Glomerular visceral epithelial cell (primary cell): ENCODE measurements at regions not wholly inside any gene's neighbourhood (a gene's known extent, or its start where the extent isn't known, plus 50 kb on each side); places are given as distances from the start of the nearest gene placed in this dataset.

Source experiments
- DNase-seq: peaks from one replicate; pipeline ENCODE4 v3.0.0-alpha.2; 2016; ENCODE audit errors: extremely low spot score

DNA sequence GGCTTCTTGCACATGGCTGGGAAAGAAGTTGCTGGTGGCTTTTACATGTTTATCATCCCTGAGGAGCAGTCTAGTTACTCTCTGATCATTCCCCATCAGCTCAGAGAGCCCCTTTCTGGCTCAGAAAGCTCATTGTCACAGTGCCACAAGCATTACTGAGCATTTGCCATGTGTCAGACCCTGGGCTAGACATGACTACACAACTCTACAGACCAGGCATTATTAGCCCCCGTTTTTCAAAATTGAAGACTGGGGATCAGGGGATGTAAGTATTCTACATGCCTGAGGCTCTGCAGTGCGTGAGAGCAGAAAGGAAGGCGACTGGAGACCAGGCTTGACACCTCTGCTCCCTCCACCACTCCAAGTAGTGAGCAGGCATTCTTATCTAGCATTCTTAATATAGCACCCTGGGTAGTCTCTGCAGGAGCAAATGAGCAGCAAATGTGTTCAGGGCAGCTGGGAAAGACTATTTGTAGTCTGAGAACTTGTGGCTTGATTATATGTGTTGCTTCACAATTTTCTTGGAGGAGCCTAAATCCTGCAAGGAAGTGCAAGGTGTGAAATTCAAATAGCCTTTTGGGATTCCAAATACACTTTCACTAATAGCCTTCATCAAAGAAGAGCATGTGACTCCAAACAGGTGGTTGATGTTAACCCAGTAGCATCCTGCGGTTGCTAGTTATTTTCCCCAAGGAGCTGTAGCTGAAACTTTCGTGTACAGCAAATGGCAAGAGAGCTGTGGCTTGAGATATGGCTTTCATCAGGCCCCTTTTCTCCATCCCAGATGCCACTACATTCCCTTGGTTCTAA, 143.2 kb downstream of the DDX1 start:
- no peak for DNase-seq

DNA sequence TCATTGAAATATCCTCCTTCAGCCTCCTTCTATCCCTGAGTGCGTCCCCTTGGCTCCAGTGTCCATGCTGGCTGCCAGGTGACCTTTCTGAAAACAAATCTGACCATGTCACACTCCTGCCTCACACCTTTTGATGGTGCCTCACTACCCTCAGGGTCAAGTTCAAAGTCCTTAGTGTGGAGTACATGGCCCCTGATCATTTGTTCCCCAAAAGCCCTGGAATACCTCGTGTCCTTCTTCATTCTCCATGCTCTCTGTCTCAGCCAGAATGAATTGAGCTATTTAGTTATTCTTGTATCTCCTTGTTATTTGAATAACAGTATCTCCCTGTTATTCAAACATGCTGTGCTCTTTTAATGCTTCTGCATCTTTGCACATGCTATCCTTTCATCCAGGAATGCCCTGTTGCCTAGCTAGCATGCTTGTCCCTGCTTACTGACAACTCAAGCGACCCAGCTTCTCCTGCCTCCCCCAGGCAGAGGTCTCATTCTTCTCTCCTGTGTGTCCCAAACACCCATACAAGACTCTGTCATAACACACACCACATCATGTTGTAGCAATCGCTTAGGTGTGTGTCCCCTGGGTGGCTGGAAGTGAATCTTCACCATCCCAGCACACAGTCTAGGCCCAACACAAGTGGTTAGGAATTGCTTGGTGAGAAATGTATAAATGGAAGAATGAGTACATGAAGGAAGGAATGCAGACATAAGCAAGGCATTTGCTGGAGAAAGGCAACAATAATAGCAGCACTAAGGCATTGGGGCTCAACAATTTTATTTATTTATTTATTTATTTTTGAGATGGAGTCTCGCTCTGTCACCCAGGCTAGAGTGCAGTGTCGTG, 144.0 kb downstream of the DDX1 start:
- no peak for DNase-seq

- DNase-seq: no peak
These were observed 144.9 kb downstream of the DDX1 start for GRCh38 chr2:15736396-15737180.

- no peak for DNase-seq
These were observed 145.9 kb downstream of the DDX1 start for GRCh38 chr2:15737314-15738224.

DNA sequence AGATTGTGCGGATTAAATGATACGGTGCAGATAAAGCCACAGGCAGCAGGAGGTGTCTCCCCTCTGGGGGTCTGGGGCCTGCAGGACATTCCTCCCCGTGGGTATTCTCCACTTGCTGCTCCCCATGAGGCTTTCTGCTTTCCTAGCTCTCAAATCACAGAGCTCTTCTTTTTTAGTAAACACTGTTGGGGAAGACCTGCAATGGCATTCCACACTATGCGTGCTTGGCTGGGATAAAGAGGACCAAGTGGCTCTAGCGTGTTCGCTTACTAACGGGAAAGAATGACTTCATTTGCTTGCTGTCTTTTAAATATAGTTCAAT, 146.5 kb downstream of the DDX1 start:
- no peak for DNase-seq

DNA sequence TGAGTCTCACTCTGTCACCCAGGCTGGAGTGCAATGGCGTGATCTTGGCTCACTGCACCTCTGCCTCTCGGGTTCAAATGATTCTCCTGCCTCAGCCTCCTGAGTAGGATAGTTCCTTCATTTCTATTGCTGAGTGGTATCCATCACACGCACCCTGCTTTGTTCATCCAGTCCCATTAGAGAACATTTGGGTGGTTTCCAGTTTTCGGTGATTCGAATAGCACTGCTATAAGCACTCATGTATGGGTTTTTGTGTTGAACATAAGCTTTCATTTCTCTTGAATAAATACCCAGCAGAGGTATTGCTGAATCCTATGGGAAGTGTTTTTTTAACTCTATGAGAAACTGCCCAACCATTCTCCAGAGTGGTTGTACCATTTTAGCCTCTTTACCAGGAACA, 147.3 kb downstream of the DDX1 start:
- no peak for DNase-seq

DNA sequence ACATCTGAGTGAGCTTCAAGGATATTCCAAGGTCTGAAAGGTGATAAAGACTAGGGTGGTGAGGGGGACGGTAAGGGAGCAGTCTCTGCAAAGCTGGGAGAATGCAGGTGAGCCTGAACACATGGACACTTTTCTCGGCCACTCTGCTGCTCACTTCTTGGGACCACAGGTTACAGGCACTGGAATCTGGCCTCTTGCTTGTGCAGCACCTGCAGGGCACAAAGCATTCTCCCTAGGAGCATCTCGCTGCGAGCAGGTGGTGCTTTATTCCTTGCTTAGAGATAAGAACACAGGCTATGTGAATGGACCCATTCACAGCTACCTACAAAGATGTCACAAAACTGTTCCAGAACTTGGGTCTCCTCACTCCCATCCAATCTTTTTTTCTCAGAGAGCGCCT, 153.2 kb downstream of the DDX1 start:
- no peak for DNase-seq

- DNase-seq: no peak
These were observed 153.7 kb downstream of the DDX1 start for GRCh38 chr2:15745350-15745749.

- DNase-seq: no peak
These were observed 154.4 kb downstream of the DDX1 start for GRCh38 chr2:15745907-15746702.

GRCh38 chr2:15746703-15747550, 155.3 kb downstream of the DDX1 start:
- no peak for DNase-seq

DNA sequence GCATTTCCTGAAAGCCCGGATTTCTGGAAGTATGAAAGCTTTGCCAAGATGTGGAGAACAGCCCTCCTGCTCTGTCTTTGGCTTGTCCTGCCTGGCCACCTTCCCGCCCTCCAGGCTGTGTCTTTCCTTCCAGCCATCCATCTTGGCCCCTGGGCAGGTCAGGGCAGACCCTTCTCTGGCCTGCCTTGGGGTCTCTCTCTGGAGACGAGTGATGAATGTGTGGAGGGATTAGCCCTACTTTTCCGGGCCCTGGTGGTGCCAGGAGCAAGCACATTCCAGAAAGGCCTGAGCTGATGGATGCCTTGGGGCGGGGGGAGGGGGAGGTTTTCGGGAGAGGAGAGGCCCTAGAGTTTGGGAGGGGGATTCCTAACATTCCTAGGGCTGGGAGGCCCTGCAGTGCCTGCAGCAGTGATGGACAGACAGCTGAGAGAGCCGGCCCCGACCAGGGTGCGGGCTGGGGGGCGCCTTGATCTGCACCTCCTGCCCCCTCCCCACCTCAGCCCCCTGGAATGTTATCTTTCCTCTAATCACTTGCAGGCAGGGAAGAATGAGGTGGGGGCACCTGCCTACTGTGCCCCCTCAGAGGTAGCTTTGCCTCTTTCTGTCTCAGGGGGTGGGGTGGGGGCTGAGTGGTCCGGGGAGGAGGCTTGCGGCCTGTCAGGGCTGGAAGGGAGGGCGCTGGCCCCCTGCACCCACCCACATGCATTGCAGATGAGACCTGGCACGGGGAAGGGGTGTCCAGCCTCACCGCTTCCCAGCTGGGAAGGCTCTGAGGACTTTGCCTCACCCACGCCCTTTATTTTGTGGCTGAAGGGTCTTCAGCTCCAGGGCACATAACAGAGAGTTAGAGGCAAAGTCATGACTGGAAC, 156.2 kb downstream of the DDX1 start:
- DNase-seq: no peak

DNA sequence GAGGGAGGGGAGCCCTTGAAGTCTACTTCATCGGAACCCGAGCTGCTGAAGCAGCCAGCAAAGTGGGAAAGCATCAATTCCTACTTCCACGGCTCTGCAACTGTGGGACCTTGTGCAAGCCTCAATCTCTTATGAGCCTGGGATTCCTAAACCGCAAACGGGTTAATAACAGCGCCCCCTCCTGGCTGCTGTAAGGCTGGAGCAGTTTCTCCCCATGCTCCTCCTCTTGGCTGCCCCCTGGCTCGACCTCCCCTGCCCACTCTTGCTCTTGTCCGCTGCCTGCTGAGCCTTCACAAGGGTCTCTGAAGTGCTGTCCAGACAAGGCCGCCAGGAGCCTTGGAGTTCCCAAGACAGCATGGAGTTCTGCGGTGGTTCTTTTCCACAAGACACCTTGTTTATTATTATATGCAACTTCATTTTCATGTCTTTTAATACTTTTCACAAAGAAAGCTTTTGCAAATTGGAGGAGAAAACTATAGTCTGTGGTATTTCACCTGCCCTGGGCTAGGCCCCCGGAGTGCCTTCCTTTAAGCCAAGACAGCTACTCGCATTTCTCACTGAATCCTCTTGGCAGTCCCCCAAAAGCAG, 157.2 kb downstream of the DDX1 start:
- peak; percentile 17 for DNase-seq

DNA sequence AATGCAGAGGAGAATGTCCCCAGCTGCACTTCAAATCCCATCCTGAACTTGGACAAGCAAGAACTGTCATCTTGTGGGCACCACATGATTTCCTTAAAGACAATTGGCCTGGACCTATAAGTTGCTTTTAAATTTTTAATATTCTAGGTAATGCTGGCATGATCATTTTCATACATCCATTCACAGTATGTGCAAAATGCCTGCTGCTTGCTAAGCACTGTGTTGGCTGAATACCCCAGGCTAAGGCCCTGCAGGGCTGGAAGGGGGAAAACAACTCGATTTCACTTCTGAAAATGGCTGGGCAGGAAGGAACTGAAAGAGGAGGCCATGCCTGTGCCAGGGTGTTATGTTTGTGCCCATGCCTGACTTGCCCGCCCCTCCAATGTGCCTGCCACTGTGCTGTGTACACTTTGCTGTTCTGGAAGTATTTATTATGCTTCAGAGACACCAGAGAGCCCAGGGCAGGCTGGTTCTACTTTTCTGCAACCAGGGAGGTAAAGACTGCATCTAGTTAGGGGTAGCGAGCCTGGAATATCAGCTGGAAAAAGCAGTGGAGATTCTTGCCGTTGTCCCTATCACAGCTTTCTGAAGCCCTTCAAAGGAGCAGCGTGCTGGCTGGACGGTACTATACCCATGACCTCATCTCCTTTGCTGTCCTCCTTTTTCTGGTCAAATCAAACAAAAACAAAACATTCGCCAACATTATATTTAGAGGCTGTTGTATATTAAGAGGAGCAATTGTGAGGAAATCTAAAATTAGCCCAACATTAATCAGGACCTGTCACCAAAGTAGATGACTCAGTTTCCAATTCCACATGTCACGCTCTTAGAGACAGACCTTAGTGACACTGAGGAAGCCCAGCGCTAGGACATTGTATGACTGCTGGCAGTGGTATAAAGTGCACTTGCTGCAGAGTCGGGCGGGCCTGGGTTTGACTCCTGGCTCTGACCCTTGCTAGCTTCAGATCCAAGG, 158.1 kb downstream of the DDX1 start:
- no peak for DNase-seq

DNA sequence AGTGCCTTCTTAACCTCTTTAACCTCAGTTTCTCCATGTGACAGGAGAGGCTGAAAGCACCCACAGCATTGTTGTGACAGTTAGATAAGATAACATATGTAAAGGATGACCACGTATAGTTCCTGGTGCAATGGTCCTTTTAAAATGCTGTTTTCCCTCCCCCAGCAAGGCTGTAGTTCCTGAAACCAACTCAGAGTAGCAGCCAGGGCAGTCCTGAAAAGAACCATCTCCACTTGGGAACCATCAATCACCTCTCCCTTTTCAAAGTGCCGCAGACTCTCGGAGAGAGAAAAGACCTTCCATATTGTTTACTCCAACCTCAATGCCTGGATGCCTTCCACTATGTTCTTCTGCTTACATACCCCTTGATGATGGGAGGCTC, 158.8 kb downstream of the DDX1 start:
- DNase-seq: no peak

- DNase-seq: no peak
These were observed 159.2 kb downstream of the DDX1 start for GRCh38 chr2:15750822-15751329.

GRCh38 chr2:15751477-15751876, 159.8 kb downstream of the DDX1 start:
- DNase-seq: no peak
